ENCODE measurements at regions not wholly inside any gene's neighbourhood (a gene's known extent, or its start where the extent isn't known, plus 50 kb on each side); places are given as distances from the start of the nearest gene placed in this dataset.

GRCh38 chr4:180870623-180871022, 1372.6 kb upstream of the TENM3 start:
- no peak for TF ChIP-seq CTCF (IDR thresholded peaks at IDR 0.05 in 2 of 3, conservative IDR thresholded peaks at IDR 0.05 in 1 of 3; ENCODE audit: borderline replicate concordance in 1 of 3, insufficient read depth in 1 of 3, low read depth in 2 of 3, low read length in 2 of 3)
- no peak for TF ChIP-seq EZH2phosphoT487 (IDR thresholded peaks at IDR 0.05; ENCODE audit: borderline replicate concordance)
- TF ChIP-seq EZH2 (IDR thresholded peaks at IDR 0.05), result no peak

Measured in HCT116 (cell line).